22Rv1 (cell line): ENCODE measurements at regions not wholly inside any gene's neighbourhood (a gene's known extent, or its start where the extent isn't known, plus 50 kb on each side); places are given as distances from the start of the nearest gene placed in this dataset.

ENCODE experiments used
- ZFX ChIP-seq: fragments of 450-650 bp; IDR thresholded peaks from 2 replicates; pipeline ENCODE4 v1.6.1; 2017; ENCODE audit warnings: antibody characterized with exemption, borderline replicate concordance
- TF ChIP-seq, protein P1 (sequence below): fragments of 450-650 bp; IDR thresholded peaks from 2 replicates; pipeline ENCODE4 v1.5.1; 2017; ENCODE audit warnings: mild to moderate bottlenecking

DNA sequence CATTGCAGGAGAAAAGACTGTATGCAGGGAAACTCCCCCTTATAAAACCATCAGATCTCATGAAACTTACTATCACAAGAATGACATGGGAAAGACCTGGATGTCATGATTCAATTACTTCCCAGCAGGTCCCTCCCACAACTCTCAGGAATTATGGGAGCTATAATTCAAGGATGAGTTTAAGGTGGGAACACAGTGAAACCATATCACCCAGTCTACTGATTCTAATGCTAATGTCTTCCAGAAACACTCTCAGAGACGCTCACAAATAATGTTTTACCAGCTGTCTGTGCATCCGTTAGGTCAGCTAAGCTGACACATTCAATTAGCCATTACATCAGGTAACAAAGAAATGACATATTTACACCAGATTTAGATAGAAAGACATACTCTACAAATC, 637.9 kb downstream of the NLGN4Y start:
- TF ChIP-seq, protein P1, sequence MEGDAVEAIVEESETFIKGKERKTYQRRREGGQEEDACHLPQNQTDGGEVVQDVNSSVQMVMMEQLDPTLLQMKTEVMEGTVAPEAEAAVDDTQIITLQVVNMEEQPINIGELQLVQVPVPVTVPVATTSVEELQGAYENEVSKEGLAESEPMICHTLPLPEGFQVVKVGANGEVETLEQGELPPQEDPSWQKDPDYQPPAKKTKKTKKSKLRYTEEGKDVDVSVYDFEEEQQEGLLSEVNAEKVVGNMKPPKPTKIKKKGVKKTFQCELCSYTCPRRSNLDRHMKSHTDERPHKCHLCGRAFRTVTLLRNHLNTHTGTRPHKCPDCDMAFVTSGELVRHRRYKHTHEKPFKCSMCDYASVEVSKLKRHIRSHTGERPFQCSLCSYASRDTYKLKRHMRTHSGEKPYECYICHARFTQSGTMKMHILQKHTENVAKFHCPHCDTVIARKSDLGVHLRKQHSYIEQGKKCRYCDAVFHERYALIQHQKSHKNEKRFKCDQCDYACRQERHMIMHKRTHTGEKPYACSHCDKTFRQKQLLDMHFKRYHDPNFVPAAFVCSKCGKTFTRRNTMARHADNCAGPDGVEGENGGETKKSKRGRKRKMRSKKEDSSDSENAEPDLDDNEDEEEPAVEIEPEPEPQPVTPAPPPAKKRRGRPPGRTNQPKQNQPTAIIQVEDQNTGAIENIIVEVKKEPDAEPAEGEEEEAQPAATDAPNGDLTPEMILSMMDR = no peak
- TF ChIP-seq ZFX = no peak
